Sigmoid colon (tissue), 4 donors: ENCODE measurements at regions not wholly inside any gene's neighbourhood (a gene's known extent, or its start where the extent isn't known, plus 50 kb on each side); places are given as distances from the start of the nearest gene placed in this dataset.

Experiments
- EP300 ChIP-seq, 4 donors: sonication (generic); formaldehyde crosslinking; IDR thresholded peaks; one replicate each; pipeline ENCODE4 v1.6.1; 2017; ENCODE audit warnings: antibody characterized with exemption in 4 of 4
- POLR2A ChIP-seq, 2 donors: fragments of 450-650 bp; IDR thresholded peaks; one replicate each; pipeline ENCODE4 v1.6.1; 2016; ENCODE audit warnings: antibody characterized with exemption in 2 of 2, mild to moderate bottlenecking in 2 of 2, moderate library complexity in 2 of 2
- POLR2AphosphoS5 ChIP-seq, 4 donors: sonication (generic); formaldehyde crosslinking; IDR thresholded peaks; one replicate each; pipeline ENCODE4 v1.6.1; 2017; ENCODE audit warnings: antibody characterized with exemption in 4 of 4
- TF ChIP-seq, protein P1 (sequence below), 4 experiments: fragments of 450-650 bp in 3 of 4; fragments of 200-600 bp in 1 of 4; IDR thresholded peaks; one replicate each; pipeline ENCODE4 v1.5.1; 2016 to 2019; ENCODE audit warnings: antibody characterized with exemption in 4 of 4, mild to moderate bottlenecking in 3 of 4, moderate library complexity in 2 of 4

- TF ChIP-seq, protein P1, sequence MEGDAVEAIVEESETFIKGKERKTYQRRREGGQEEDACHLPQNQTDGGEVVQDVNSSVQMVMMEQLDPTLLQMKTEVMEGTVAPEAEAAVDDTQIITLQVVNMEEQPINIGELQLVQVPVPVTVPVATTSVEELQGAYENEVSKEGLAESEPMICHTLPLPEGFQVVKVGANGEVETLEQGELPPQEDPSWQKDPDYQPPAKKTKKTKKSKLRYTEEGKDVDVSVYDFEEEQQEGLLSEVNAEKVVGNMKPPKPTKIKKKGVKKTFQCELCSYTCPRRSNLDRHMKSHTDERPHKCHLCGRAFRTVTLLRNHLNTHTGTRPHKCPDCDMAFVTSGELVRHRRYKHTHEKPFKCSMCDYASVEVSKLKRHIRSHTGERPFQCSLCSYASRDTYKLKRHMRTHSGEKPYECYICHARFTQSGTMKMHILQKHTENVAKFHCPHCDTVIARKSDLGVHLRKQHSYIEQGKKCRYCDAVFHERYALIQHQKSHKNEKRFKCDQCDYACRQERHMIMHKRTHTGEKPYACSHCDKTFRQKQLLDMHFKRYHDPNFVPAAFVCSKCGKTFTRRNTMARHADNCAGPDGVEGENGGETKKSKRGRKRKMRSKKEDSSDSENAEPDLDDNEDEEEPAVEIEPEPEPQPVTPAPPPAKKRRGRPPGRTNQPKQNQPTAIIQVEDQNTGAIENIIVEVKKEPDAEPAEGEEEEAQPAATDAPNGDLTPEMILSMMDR (IDR thresholded peaks at IDR 0.05) = no peak
- TF ChIP-seq EP300 (IDR thresholded peaks at IDR 0.05) (no peak), POLR2AphosphoS5 (IDR thresholded peaks at IDR 0.05) (no peak), POLR2A (IDR thresholded peaks at IDR 0.05) (no peak)
Observed at GRCh38 chrY:10200065-10200464, 672.4 kb downstream of the TSPY10 start.
